H1 (cell line): ENCODE measurements at regions not wholly inside any gene's neighbourhood (a gene's known extent, or its start where the extent isn't known, plus 50 kb on each side); places are given as distances from the start of the nearest gene placed in this dataset.

ENCODE experiments used
- CTCF ChIA-PET: fragments of 300-600 bp; sonication (Branson Sonifier 250); formaldehyde crosslinking; loops from one replicate; lab custom pipeline; 2021; ENCODE audit not compliant: partially characterized antibody; lab: Charles Lee
- POLR2A ChIA-PET: fragments of 300-600 bp; sonication (Branson Sonifier 250); formaldehyde crosslinking; loops from one replicate; lab custom pipeline; 2021; ENCODE audit warnings: inconsistent platforms; ENCODE audit not compliant: partially characterized antibody; lab: Charles Lee
- DNase-seq, 2 experiments: peaks; one replicate each; pipeline versions ENCODE4 v3.0.0 to v3.0.0-alpha.2; 2010 to 2022; ENCODE audit warnings: low spot score in 2 of 2, low read depth in 1 of 2, mixed read lengths in 1 of 2
- FAIRE-seq: peaks from 2 replicates; lab custom pipeline; 2011; peaks lifted over from hg19 to GRCh38; lab: Jason Lieb, UNC
- H2AFZ ChIP-seq: 2 replicates; pipeline ENCODE4 v1.8.1; 2012; ENCODE audit warnings: low read length, inconsistent platforms
- H2AK5ac ChIP-seq: 2 replicates; pipeline ENCODE4 v1.6.1; 2013; ENCODE audit warnings: low read depth, low read length
- H2BK120ac ChIP-seq: replicated peaks from 2 replicates; pipeline ENCODE3; 2013; ENCODE audit warnings: low read depth, low read length, inconsistent platforms
- H2BK12ac ChIP-seq: 2 replicates; pipeline ENCODE4 v1.6.1; 2013; ENCODE audit warnings: low read depth, low read length
- H2BK15ac ChIP-seq: 2 replicates; pipeline ENCODE4 v1.6.1; 2013; ENCODE audit warnings: low read length
- H2BK20ac ChIP-seq: 2 replicates; pipeline ENCODE4 v1.6.1; 2013; ENCODE audit warnings: low read length
- H2BK5ac ChIP-seq: 2 replicates; pipeline ENCODE4 v1.6.1; 2013; ENCODE audit warnings: low read depth, low read length
- H3K14ac ChIP-seq: 2 replicates; pipeline ENCODE4 v1.6.1; 2013; ENCODE audit warnings: inconsistent platforms; ENCODE audit not compliant: insufficient read length
- H3K18ac ChIP-seq: 2 replicates; pipeline ENCODE4 v1.6.1; 2013; ENCODE audit warnings: low read length; ENCODE audit errors: extremely low read depth
- H3K23ac ChIP-seq: 2 replicates; pipeline ENCODE4 v1.6.1; 2013; ENCODE audit warnings: inconsistent platforms; ENCODE audit not compliant: insufficient read length
- H3K23me2 ChIP-seq: 2 replicates; pipeline ENCODE4 v1.6.1; 2013; ENCODE audit warnings: low read depth, low read length
- H3K27ac ChIP-seq: 2 replicates; pipeline ENCODE4 v1.6.1; 2011; ENCODE audit warnings: low read depth, low read length, inconsistent platforms
- H3K27me3 ChIP-seq, 4 experiments: replicated peaks in 1 of 4; 1 replicate in 1 of 4; 2 replicates in 3 of 4; pipeline versions ENCODE4 v1.6.1 to v1.8.1; 2011 to 2013; ENCODE audit warnings: low read length in 3 of 4, mild to moderate bottlenecking in 3 of 4, inconsistent platforms in 2 of 4, mixed read lengths in 2 of 4, moderate library complexity in 1 of 4; ENCODE audit not compliant: control insufficient read depth in 3 of 4, insufficient read depth in 3 of 4; ENCODE audit errors: extremely low read depth in 1 of 4
- H3K36me3 ChIP-seq, 4 experiments: 2 replicates each; pipeline versions ENCODE4 v1.6.1 to v1.8.1; 2011 to 2013; ENCODE audit warnings: mild to moderate bottlenecking in 4 of 4, low read length in 3 of 4, moderate library complexity in 2 of 4, control low read depth in 1 of 4, inconsistent platforms in 1 of 4; ENCODE audit not compliant: insufficient read depth in 4 of 4, control insufficient read depth in 2 of 4
- H3K4ac ChIP-seq: replicated peaks from 2 replicates; pipeline ENCODE3; 2013; ENCODE audit warnings: low read length, low read depth, mixed read lengths, inconsistent platforms; ENCODE audit not compliant: insufficient read length
- H3K4me1 ChIP-seq, 4 experiments: replicated peaks in 1 of 4; 1 replicate in 1 of 4; 2 replicates in 3 of 4; pipeline versions ENCODE4 v1.6.1 to v1.8.1; 2011 to 2013; ENCODE audit warnings: low read length in 3 of 4, inconsistent platforms in 2 of 4, mixed read lengths in 1 of 4; ENCODE audit not compliant: insufficient read depth in 4 of 4, control insufficient read depth in 3 of 4
- H3K4me2 ChIP-seq, 2 experiments: 2 replicates each; pipeline versions ENCODE4 v1.6.1 to v1.8.1; 2011 to 2013; ENCODE audit warnings: low read depth in 2 of 2, low read length in 2 of 2, control low read depth in 1 of 2, inconsistent platforms in 1 of 2, mild to moderate bottlenecking in 1 of 2; ENCODE audit not compliant: insufficient read depth in 1 of 2
- H3K4me3 ChIP-seq, 4 experiments: fragments of 200-600, 300-600 bp in 1 of 4; sonication (generic), shearing (Covaris generic), sonication (Bioruptor Twin) in 1 of 4; 2 replicates each; pipeline versions ENCODE4 v1.5.1 to v1.8.1; 2011 to 2016; ENCODE audit warnings: low read length in 4 of 4, low read depth in 3 of 4, control low read depth in 2 of 4, inconsistent platforms in 2 of 4, mild to moderate bottlenecking in 2 of 4, mixed read lengths in 1 of 4, moderate library complexity in 1 of 4; ENCODE audit not compliant: insufficient read depth in 2 of 4; ENCODE audit errors: extremely low read depth in 1 of 4
- H3K56ac ChIP-seq: replicated peaks from 2 replicates; pipeline ENCODE3; 2013; ENCODE audit warnings: low read depth, mild to moderate bottlenecking, mixed read lengths, low read length, inconsistent platforms; ENCODE audit not compliant: insufficient read length
- H3K79me1 ChIP-seq: 2 replicates; pipeline ENCODE4 v1.6.1; 2013; ENCODE audit warnings: low read depth, low read length, control low read depth
- H3K79me2 ChIP-seq, 2 experiments: 2 replicates each; pipeline versions ENCODE4 v1.6.1 to v1.8.1; 2012 to 2013; ENCODE audit warnings: low read length in 2 of 2, mild to moderate bottlenecking in 2 of 2, inconsistent platforms in 1 of 2; ENCODE audit not compliant: insufficient read depth in 2 of 2, control insufficient read depth in 1 of 2
- H3K9ac ChIP-seq, 4 experiments: replicated peaks in 1 of 4; 1 replicate in 1 of 4; 2 replicates in 3 of 4; pipeline versions ENCODE4 v1.6.1 to v1.8.1; 2011 to 2013; ENCODE audit warnings: low read depth in 3 of 4, low read length in 3 of 4, control low read depth in 2 of 4, mild to moderate bottlenecking in 2 of 4, moderate library complexity in 2 of 4, inconsistent platforms in 1 of 4; ENCODE audit errors: extremely low read depth in 1 of 4
- H3K9me3 ChIP-seq, 2 experiments: 2 replicates each; pipeline versions ENCODE4 v1.6.1 to v1.8.1; 2012 to 2013; ENCODE audit warnings: mild to moderate bottlenecking in 2 of 2, moderate library complexity in 2 of 2, control low read depth in 1 of 2, inconsistent platforms in 1 of 2, low read depth in 1 of 2, low read length in 1 of 2, mixed read lengths in 1 of 2; ENCODE audit not compliant: insufficient read depth in 2 of 2
- H4K20me1 ChIP-seq, 2 experiments: replicated peaks in 1 of 2; 2 replicates each; pipeline versions ENCODE3 to v1.8.1; 2011 to 2013; ENCODE audit warnings: inconsistent platforms in 2 of 2, low read length in 2 of 2, mild to moderate bottlenecking in 1 of 2; ENCODE audit not compliant: insufficient read depth in 2 of 2, control insufficient read depth in 1 of 2
- H4K5ac ChIP-seq: 2 replicates; pipeline ENCODE4 v1.6.1; 2013; ENCODE audit warnings: low read length, low read depth, mixed read lengths, inconsistent platforms; ENCODE audit not compliant: insufficient read length
- H4K8ac ChIP-seq: 2 replicates; pipeline ENCODE4 v1.8.0; 2013; ENCODE audit warnings: mild to moderate bottlenecking, moderate library complexity, low read length, inconsistent platforms; ENCODE audit not compliant: insufficient read depth; ENCODE audit errors: extremely low read depth
- H4K91ac ChIP-seq: replicated peaks from 2 replicates; pipeline ENCODE3; 2013; ENCODE audit warnings: low read length, mixed read lengths, inconsistent platforms; ENCODE audit not compliant: insufficient read length
- CEBPB ChIP-seq: IDR thresholded peaks from 2 replicates; pipeline ENCODE4 v1.6.1; 2012; ENCODE audit warnings: low read depth, low read length
- CTBP2 ChIP-seq: IDR thresholded peaks from 2 replicates; pipeline ENCODE4 v1.7.0; 2011; ENCODE audit warnings: borderline replicate concordance, mild to moderate bottlenecking, moderate library complexity, mixed read lengths, low read length; ENCODE audit not compliant: insufficient read depth, insufficient read length
- EZH2 ChIP-seq: fragments of 200-600 bp; sonication (generic); IDR thresholded peaks from 2 replicates; pipeline ENCODE4 v1.7.1; 2012; ENCODE audit warnings: low read depth, mild to moderate bottlenecking, moderate library complexity, low read length, inconsistent platforms; ENCODE audit not compliant: severe bottlenecking
- KDM4A ChIP-seq: IDR thresholded peaks from one replicate; pipeline ENCODE4 v1.7.1; 2012; ENCODE audit warnings: low read depth, mild to moderate bottlenecking, moderate library complexity, low read length, inconsistent platforms; ENCODE audit not compliant: severe bottlenecking
- KDM5A ChIP-seq: fragments of 200-600 bp; IDR thresholded peaks from 2 replicates; pipeline ENCODE4 v1.7.1; 2012; ENCODE audit warnings: mild to moderate bottlenecking, low read length, inconsistent platforms, mixed read lengths
- NRF1 ChIP-seq: IDR thresholded peaks from 2 replicates; pipeline ENCODE4 v1.6.1; 2011; ENCODE audit warnings: mild to moderate bottlenecking, low read depth, low read length, improper control_type of control experiment
- POLR2A ChIP-seq, 2 experiments: IDR thresholded peaks; 1 replicate in 1 of 2; 2 replicates in 1 of 2; pipeline ENCODE4 v1.6.1; 2011; ENCODE audit warnings: low read depth in 2 of 2, low read length in 2 of 2, mild to moderate bottlenecking in 2 of 2; ENCODE audit errors: control extremely low read depth in 1 of 2
- RBBP5 ChIP-seq: IDR thresholded peaks from 2 replicates; pipeline ENCODE4 v1.7.1; 2012; ENCODE audit warnings: low read depth, mild to moderate bottlenecking, inconsistent platforms, low read length, moderate library complexity, borderline replicate concordance
- RXRA ChIP-seq: IDR thresholded peaks from 2 replicates; pipeline ENCODE4 v1.6.1; 2011; ENCODE audit warnings: low read depth, mild to moderate bottlenecking, low read length, moderate library complexity; ENCODE audit not compliant: insufficient read depth
- SAP30 ChIP-seq: fragments of 300-600 bp; sonication (generic); IDR thresholded peaks from 2 replicates; pipeline ENCODE4 v1.7.1; 2012; ENCODE audit warnings: low read length, moderate library complexity, mild to moderate bottlenecking, inconsistent platforms; ENCODE audit not compliant: insufficient read depth, insufficient replicate concordance
- SP2 ChIP-seq: IDR thresholded peaks from 2 replicates; pipeline ENCODE4 v1.6.1; 2012; ENCODE audit warnings: mild to moderate bottlenecking, low read length, inconsistent platforms
- TAF1 ChIP-seq: IDR thresholded peaks from 2 replicates; pipeline ENCODE4 v1.6.1; 2011; ENCODE audit warnings: mild to moderate bottlenecking, low read depth, low read length
- WGBS, 2 experiments: shearing (Covaris generic) in 1 of 2; methylation state at CpG; one replicate each; pipeline versions ENCODE4 v1.1.6 to v1.1.7; 2013 to 2015; ENCODE audit warnings: low lambda C conversion rate in 2 of 2, mixed read lengths in 2 of 2, inconsistent platforms in 1 of 2, low coverage in 1 of 2, missing lambda C conversion rate in 1 of 2; ENCODE audit not compliant: insufficient replicate concordance in 2 of 2, insufficient coverage in 1 of 2, insufficient read length in 1 of 2; ENCODE audit errors: extremely low coverage in 1 of 2, missing lambda C conversion rate in 1 of 2; 5-methylcytosine and 5-hydroxymethylcytosine counted together

DNA sequence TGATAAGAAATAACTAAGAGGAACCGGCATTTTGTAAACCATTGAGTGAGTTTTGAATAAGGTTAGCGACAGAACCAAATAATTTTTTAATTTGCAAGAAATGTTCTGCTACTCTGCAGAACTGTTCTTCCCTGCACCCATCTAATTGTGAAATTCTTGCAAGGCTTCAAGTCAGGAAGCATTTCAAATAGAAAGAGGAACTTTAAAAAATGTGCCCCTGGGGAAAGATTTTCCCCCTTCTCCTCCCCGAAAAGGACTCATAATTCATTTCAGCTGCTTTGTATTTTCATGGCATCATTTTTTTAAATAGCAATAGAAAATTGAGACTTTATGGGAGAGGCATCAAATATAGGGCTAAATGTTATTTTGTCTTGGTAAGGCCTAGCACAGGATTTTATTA lies 180.9 kb upstream of the ANKRD55 start:
- H3K23ac ChIP-seq: no peak overlapping the region
- no peak for DNase-seq
- 89% methylated on average over 3 of the region's 3 CpGs; no CpG with 5 or more reads in 1 of the 2 experiments for WGBS, 2 experiments
- H3K4me1 ChIP-seq: no peaks in the 10 kb centered on the region
- 0 out of 4 replicates have a peak, but pooled peaks cover 0 to 3% of the 10 kb centered on the region in 2 experiments for H3K9me3 ChIP-seq
- no peak overlapping the region for H3K4me2 ChIP-seq
- H2BK15ac ChIP-seq: no peak overlapping the region
- H4K91ac ChIP-seq: no peak overlapping the region
- H2AK5ac ChIP-seq: no peak overlapping the region
- H3K79me2 ChIP-seq: no peaks in the 10 kb centered on the region
- H3K79me1 ChIP-seq: no peaks in the 10 kb centered on the region
- H3K56ac ChIP-seq: no peak overlapping the region
- H2BK5ac ChIP-seq: no peak overlapping the region
- no peak overlapping the region for H3K27ac ChIP-seq
- H3K36me3 ChIP-seq: no peaks in the 10 kb centered on the region
- no peak overlapping the region for H3K14ac ChIP-seq
- no peak overlapping the region for H2BK120ac ChIP-seq
- no peak overlapping the region for H3K4ac ChIP-seq
- CTCF ChIA-PET: interaction anchor here (0.7 kb wide), 1 partner anchor 425 kb away, joined by 3 read pairs; no protein-coding TSS in a partner anchor
- H3K23me2 ChIP-seq: no peaks in the 10 kb centered on the region; the same call in 1 of the 2 replicates
- FAIRE-seq: no peak
- no peak overlapping the region for H3K9ac ChIP-seq
- no peak overlapping the region for H4K5ac ChIP-seq
- no peak for TF ChIP-seq SP2
- no peak for TF ChIP-seq NRF1
- no peak for TF ChIP-seq KDM4A
- TF ChIP-seq SAP30: no peak
- no peak for TF ChIP-seq CTBP2
- TF ChIP-seq RBBP5: no peak
- no peak for TF ChIP-seq RXRA
- no peak for TF ChIP-seq EZH2
- no peak for TF ChIP-seq CEBPB
- TF ChIP-seq KDM5A: no peak
- no peak for TF ChIP-seq TAF1
- no peak for TF ChIP-seq POLR2A (IDR thresholded peaks at IDR 0.05; ENCODE audit: control extremely low read depth in 1 of 2, low read depth in 2 of 2, low read length in 2 of 2)
- TF ChIP-seq, all 59 proteins: peak for 0
- Histone ChIP-seq H3K27me3 (no peaks in the 10 kb centered on the region), H3K4me3 (no peak overlapping the region), H2AFZ (no peak overlapping the region), H2BK12ac (no peak overlapping the region), H4K8ac (no peak overlapping the region), H2BK20ac (no peak overlapping the region), H3K18ac (no peak overlapping the region), H4K20me1 (no peaks in the 10 kb centered on the region)
- POLR2A ChIA-PET: no interaction called here
